ENCODE measurements at regions not wholly inside any gene's neighbourhood (a gene's known extent, or its start where the extent isn't known, plus 50 kb on each side); places are given as distances from the start of the nearest gene placed in this dataset.

DNA sequence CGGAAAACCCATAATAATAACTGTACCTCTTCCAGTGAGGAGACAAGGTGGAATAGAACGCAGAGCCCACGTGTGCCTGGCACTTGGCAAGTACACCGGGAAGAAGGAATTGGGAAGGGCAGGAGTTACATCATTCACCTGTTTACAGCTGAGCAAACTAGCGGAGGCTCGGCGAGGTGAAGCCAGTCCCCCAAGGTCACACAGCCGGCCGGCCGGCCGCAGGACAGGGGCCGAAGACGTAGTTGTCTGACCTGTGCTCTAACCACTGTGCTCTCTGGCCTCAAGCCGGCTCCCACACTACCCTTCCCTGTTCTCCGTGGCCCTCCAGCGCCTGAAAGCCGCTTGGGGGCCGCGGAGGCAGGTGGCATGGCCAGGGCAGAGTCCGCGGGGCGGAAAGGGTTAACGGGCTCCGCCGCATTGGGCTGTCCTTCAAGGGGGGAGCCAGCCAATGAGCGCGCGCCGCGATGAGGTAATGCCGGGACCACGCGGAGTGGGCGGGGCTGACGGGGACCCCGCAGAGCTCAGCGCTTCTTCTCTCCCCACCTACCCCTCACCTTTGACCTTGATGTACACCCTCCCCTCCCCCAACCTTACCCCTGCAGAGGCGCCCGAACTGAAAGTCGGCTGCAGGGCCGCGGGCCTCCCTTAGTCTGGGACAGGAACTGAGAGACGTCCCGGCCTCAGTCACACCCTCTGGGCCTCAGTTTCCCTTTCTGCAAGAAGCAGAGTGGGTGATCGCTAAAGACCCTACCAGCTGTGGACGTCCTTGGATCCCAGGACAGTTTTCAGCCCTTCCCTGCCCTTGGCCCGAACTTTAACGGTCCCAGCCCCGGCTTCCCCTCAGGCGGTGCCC, 125.1 kb downstream of the C9orf50 start:
- peak; percentile 98 for DNase-seq (ENCODE audit: low spot score)
- Mint-ChIP-seq H3K27me3 (ENCODE audit: low read depth) (no peaks in the 10 kb centered on the region), H3K4me3 (ENCODE audit: unreplicated experiment) (peak overlapping the region; percentile 99), H3K4me1 (ENCODE audit: low read depth) (peaks cover 80% of the 10 kb centered on the region), H3K27ac (ENCODE audit: unreplicated experiment) (peak overlapping the region; percentile 98), H3K9me3 (ENCODE audit: low read depth) (no peaks in the 10 kb centered on the region), H3K36me3 (ENCODE audit: low read depth) (no peaks in the 10 kb centered on the region)
- TF ChIP-seq, protein P1, sequence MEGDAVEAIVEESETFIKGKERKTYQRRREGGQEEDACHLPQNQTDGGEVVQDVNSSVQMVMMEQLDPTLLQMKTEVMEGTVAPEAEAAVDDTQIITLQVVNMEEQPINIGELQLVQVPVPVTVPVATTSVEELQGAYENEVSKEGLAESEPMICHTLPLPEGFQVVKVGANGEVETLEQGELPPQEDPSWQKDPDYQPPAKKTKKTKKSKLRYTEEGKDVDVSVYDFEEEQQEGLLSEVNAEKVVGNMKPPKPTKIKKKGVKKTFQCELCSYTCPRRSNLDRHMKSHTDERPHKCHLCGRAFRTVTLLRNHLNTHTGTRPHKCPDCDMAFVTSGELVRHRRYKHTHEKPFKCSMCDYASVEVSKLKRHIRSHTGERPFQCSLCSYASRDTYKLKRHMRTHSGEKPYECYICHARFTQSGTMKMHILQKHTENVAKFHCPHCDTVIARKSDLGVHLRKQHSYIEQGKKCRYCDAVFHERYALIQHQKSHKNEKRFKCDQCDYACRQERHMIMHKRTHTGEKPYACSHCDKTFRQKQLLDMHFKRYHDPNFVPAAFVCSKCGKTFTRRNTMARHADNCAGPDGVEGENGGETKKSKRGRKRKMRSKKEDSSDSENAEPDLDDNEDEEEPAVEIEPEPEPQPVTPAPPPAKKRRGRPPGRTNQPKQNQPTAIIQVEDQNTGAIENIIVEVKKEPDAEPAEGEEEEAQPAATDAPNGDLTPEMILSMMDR (IDR thresholded peaks at IDR 0.05): no peak

- no peaks in the 10 kb centered on the region for H3K9me3 Mint-ChIP-seq (ENCODE audit: low read depth)
- H3K27ac Mint-ChIP-seq (ENCODE audit: unreplicated experiment): peak overlapping the region; percentile 98
- no peak for DNase-seq (ENCODE audit: low spot score)
- no peaks in the 10 kb centered on the region for H3K36me3 Mint-ChIP-seq (ENCODE audit: low read depth)
- H3K4me3 Mint-ChIP-seq (ENCODE audit: unreplicated experiment): no peak overlapping the region
- H3K4me1 Mint-ChIP-seq (ENCODE audit: low read depth): peaks cover 80% of the 10 kb centered on the region
- TF ChIP-seq, protein P1 (IDR thresholded peaks at IDR 0.05): no peak
- H3K27me3 Mint-ChIP-seq (ENCODE audit: low read depth): no peaks in the 10 kb centered on the region
These were observed 126.7 kb downstream of the C9orf50 start for GRCh38 chr9:129494113-129494789.

- Mint-ChIP-seq H3K4me1 (ENCODE audit: low read depth) (peaks cover 80% of the 10 kb centered on the region), H3K4me3 (ENCODE audit: unreplicated experiment) (no peak overlapping the region), H3K27ac (ENCODE audit: unreplicated experiment) (peak overlapping the region; percentile 75), H3K36me3 (ENCODE audit: low read depth) (no peaks in the 10 kb centered on the region), H3K27me3 (ENCODE audit: low read depth) (no peaks in the 10 kb centered on the region), H3K9me3 (ENCODE audit: low read depth) (no peaks in the 10 kb centered on the region)
- TF ChIP-seq, protein P1 (IDR thresholded peaks at IDR 0.05): no peak
- DNase-seq (ENCODE audit: low spot score): no peak
These were observed 127.2 kb downstream of the C9orf50 start for GRCh38 chr9:129493706-129494047.

- DNase-seq (ENCODE audit: low spot score): no peak
- Mint-ChIP-seq H3K4me1 (ENCODE audit: low read depth) (peaks cover 77% of the 10 kb centered on the region), H3K27ac (ENCODE audit: unreplicated experiment) (peak overlapping the region; percentile 75), H3K4me3 (ENCODE audit: unreplicated experiment) (no peak overlapping the region), H3K9me3 (ENCODE audit: low read depth) (no peaks in the 10 kb centered on the region), H3K36me3 (ENCODE audit: low read depth) (no peaks in the 10 kb centered on the region), H3K27me3 (ENCODE audit: low read depth) (no peaks in the 10 kb centered on the region)
- TF ChIP-seq, protein P1 (IDR thresholded peaks at IDR 0.05): no peak
These were observed 127.7 kb downstream of the C9orf50 start for GRCh38 chr9:129493002-129493705.

DNA sequence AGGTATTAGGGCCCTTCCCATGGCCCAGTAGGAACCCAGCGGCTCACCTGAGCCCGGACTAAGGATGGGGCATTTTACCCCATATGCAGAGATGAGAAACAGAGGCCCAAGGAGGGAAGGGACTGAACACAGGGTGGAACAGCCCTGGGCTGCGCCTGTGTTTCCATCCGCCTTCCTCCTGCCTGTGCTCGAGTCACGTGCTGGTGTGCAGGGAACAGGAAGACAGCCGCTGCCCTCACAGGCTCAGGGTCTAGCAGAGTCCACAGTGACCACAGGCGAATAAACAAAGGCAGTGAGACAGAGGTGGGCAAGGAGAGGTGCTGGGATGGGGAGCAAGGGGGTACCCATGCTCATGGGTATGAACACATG, 129.4 kb downstream of the C9orf50 start:
- Mint-ChIP-seq H3K9me3 (ENCODE audit: low read depth) (no peaks in the 10 kb centered on the region), H3K36me3 (ENCODE audit: low read depth) (no peaks in the 10 kb centered on the region), H3K4me3 (ENCODE audit: unreplicated experiment) (no peak overlapping the region), H3K27me3 (ENCODE audit: low read depth) (no peaks in the 10 kb centered on the region), H3K4me1 (ENCODE audit: low read depth) (peaks cover 81% of the 10 kb centered on the region), H3K27ac (ENCODE audit: unreplicated experiment) (peak overlapping the region; percentile 99)
- TF ChIP-seq, protein P1 (IDR thresholded peaks at IDR 0.05): no peak
- DNase-seq (ENCODE audit: low spot score): no peak

All from chondrocyte (in vitro differentiated cells).